ENCODE measurements at regions not wholly inside any gene's neighbourhood (a gene's known extent, or its start where the extent isn't known, plus 50 kb on each side); places are given as distances from the start of the nearest gene placed in this dataset.

DNA sequence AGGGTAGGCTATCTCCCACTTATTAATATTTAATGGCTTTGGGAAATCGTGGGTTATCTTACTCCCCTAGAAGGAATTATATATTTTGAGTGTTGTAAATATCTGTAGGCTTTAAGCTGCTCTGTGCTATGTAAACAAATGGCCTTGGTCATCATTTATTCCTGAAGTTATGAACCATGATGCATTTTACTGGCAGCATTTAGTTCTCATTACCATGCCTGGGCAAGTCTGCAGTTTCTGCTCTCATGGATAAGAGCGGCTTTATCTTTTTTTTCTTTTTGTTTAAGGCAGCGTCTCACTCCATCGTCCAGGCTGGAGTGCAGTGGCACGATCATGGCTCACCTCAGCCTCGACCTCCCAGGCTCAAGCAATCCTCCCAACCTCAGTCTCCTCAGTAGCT lies 156.1 kb downstream of the IRS2 start:
- no peak overlapping the region for H3K27ac ChIP-seq
- intact Hi-C loops (cut with DNase I): no loop called here
- no peak overlapping the region for H3K4me3 ChIP-seq
- no peaks in the 10 kb centered on the region for H3K36me3 ChIP-seq
- H3K4me1 ChIP-seq: no peaks in the 10 kb centered on the region
- TF ChIP-seq, protein P1, sequence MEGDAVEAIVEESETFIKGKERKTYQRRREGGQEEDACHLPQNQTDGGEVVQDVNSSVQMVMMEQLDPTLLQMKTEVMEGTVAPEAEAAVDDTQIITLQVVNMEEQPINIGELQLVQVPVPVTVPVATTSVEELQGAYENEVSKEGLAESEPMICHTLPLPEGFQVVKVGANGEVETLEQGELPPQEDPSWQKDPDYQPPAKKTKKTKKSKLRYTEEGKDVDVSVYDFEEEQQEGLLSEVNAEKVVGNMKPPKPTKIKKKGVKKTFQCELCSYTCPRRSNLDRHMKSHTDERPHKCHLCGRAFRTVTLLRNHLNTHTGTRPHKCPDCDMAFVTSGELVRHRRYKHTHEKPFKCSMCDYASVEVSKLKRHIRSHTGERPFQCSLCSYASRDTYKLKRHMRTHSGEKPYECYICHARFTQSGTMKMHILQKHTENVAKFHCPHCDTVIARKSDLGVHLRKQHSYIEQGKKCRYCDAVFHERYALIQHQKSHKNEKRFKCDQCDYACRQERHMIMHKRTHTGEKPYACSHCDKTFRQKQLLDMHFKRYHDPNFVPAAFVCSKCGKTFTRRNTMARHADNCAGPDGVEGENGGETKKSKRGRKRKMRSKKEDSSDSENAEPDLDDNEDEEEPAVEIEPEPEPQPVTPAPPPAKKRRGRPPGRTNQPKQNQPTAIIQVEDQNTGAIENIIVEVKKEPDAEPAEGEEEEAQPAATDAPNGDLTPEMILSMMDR (IDR thresholded peaks at IDR 0.05): no peak
- no peaks in the 10 kb centered on the region for H3K9me3 ChIP-seq
- DNase-seq: no peak
- H3K27me3 ChIP-seq: no peaks in the 10 kb centered on the region
- no peak overlapping the region for H3K9ac ChIP-seq (ENCODE audit: low read depth in 2 of 2, low read length in 2 of 2)

DNA sequence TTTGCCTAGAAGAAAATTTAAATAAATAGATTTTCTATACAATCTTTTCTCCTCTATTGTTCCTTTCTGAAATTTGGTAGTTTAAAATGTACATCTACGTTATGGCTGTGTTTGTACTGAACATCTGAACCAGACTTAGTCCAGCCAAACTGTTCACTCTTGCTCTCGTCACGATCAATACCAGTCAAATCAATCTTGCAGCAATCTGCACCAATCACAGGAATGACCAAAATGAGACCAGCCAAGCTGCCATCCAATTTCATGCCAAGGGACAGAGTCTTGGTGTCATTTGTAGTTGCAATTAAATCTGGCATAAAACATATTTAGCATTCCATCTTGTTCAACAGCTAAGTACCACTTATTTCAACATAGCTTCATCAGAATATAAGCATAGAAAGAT lies 156.6 kb downstream of the IRS2 start:
- H3K9me3 ChIP-seq: no peaks in the 10 kb centered on the region
- H3K4me1 ChIP-seq: no peaks in the 10 kb centered on the region
- H3K4me3 ChIP-seq: no peak overlapping the region
- no peak overlapping the region for H3K9ac ChIP-seq (ENCODE audit: low read depth in 2 of 2, low read length in 2 of 2)
- DNase-seq: no peak
- TF ChIP-seq, protein P1 (IDR thresholded peaks at IDR 0.05): no peak
- intact Hi-C loops (cut with DNase I): no loop called here
- H3K27me3 ChIP-seq: no peaks in the 10 kb centered on the region
- no peak overlapping the region for H3K27ac ChIP-seq
- no peaks in the 10 kb centered on the region for H3K36me3 ChIP-seq

DNA sequence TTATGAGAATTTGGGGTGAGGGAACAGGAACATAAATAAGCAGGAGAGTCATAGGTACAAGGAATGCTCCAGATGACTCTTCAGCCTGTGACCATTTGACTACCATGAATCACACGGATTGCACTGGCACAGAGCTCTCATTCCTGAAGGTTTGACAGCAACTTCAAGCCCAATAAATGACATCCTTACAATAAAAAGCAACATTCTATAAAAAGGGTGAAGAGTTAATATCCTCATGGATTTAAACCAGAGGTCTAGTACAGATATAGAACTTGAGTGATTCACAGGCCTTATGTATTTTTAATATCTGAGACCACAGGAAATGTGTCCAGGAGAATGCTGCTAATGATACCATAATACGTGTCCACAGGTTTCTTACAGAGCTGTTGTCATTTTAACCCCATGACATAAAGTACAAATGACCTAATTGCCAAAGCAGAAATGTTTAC lies 158.1 kb downstream of the IRS2 start:
- DNase-seq: no peak
- no peaks in the 10 kb centered on the region for H3K4me1 ChIP-seq
- H3K36me3 ChIP-seq: no peaks in the 10 kb centered on the region
- TF ChIP-seq, protein P1 (IDR thresholded peaks at IDR 0.05): no peak
- H3K9ac ChIP-seq (ENCODE audit: low read depth in 2 of 2, low read length in 2 of 2): no peak overlapping the region
- intact Hi-C loops (cut with DNase I): no loop called here
- no peaks in the 10 kb centered on the region for H3K9me3 ChIP-seq
- no peak overlapping the region for H3K27ac ChIP-seq
- H3K27me3 ChIP-seq: no peaks in the 10 kb centered on the region
- no peak overlapping the region for H3K4me3 ChIP-seq

- Histone ChIP-seq H3K9me3 (no peaks in the 10 kb centered on the region), H3K9ac (ENCODE audit: low read depth in 2 of 2, low read length in 2 of 2) (no peak overlapping the region), H3K27ac (no peak overlapping the region), H3K27me3 (no peaks in the 10 kb centered on the region), H3K4me1 (no peaks in the 10 kb centered on the region), H3K4me3 (no peak overlapping the region), H3K36me3 (no peaks in the 10 kb centered on the region)
- DNase-seq: no peak
- intact Hi-C loops (cut with DNase I): no loop called here
- TF ChIP-seq, protein P1 (IDR thresholded peaks at IDR 0.05): no peak
Measured at GRCh38 chr13:109627649-109628048, 158.7 kb downstream of the IRS2 start.

GRCh38 chr13:109626386-109627171 lies 159.8 kb downstream of the IRS2 start:
- TF ChIP-seq, protein P1 (IDR thresholded peaks at IDR 0.05): no peak
- Histone ChIP-seq H3K36me3 (no peaks in the 10 kb centered on the region), H3K27me3 (no peaks in the 10 kb centered on the region), H3K9ac (ENCODE audit: low read depth in 2 of 2, low read length in 2 of 2) (no peak overlapping the region), H3K4me3 (no peak overlapping the region), H3K4me1 (no peaks in the 10 kb centered on the region), H3K27ac (no peak overlapping the region), H3K9me3 (no peaks in the 10 kb centered on the region)
- intact Hi-C loops (cut with DNase I): no loop called here
- DNase-seq: no peak
